A549 (cell line): ENCODE measurements at regions not wholly inside any gene's neighbourhood (a gene's known extent, or its start where the extent isn't known, plus 50 kb on each side); places are given as distances from the start of the nearest gene placed in this dataset.

Experiments used
- CTCF ChIP-seq: fragments of >200 bp; sonication (Bioruptor Twin); formaldehyde crosslinking; IDR thresholded peaks from 3 replicates; pipeline ENCODE4 v1.5.1; 2016
- ESRRA ChIP-seq: fragments of 150-350 bp; IDR thresholded peaks from 2 replicates; pipeline ENCODE4 v1.6.1; 2014; ENCODE audit warnings: mild to moderate bottlenecking, low read length, borderline replicate concordance
- FOXS1 ChIP-seq: fragments of 250-450 bp; sonication (Bioruptor Pico); IDR thresholded peaks from 2 replicates; pipeline ENCODE4 v1.5.0; 2020; ENCODE audit warnings: mild to moderate bottlenecking, moderate library complexity
- HDAC2 ChIP-seq: fragments of 200-600 bp; sonication (generic); IDR thresholded peaks from 2 replicates; pipeline ENCODE4 v1.6.1; 2016
- HEYL ChIP-seq: fragments of 250-450 bp; sonication (Bioruptor Pico); IDR thresholded peaks from 2 replicates; pipeline ENCODE4 v1.8.0; 2021; ENCODE audit warnings: mild to moderate bottlenecking, moderate library complexity
- KDM1A ChIP-seq: fragments of 200-600 bp; sonication (generic); IDR thresholded peaks from 2 replicates; pipeline ENCODE4 v1.6.1; 2016; ENCODE audit warnings: low read depth, mild to moderate bottlenecking
- MAFK ChIP-seq: fragments of 450-650 bp; IDR thresholded peaks from 2 replicates; pipeline ENCODE4 v1.6.1; 2014; ENCODE audit not compliant: partially characterized antibody
- MAZ ChIP-seq: fragments of 150-350 bp; IDR thresholded peaks from 2 replicates; pipeline ENCODE4 v1.6.1; 2014; ENCODE audit warnings: antibody characterized with exemption, low read depth, low read length, borderline replicate concordance
- MYC ChIP-seq: IDR thresholded peaks from 2 replicates; pipeline ENCODE4 v1.6.1; 2012; ENCODE audit warnings: mild to moderate bottlenecking, inconsistent platforms, low read length, improper control_type of control experiment, borderline replicate concordance
- NR3C1 ChIP-seq: fragments of >200 bp; sonication (Bioruptor Twin); formaldehyde crosslinking; IDR thresholded peaks from 3 replicates; pipeline ENCODE4 v1.6.1; 2017
- POLR2A ChIP-seq: IDR thresholded peaks from 2 replicates; pipeline ENCODE4 v1.6.1; 2012; ENCODE audit warnings: mild to moderate bottlenecking, low read length
- RAD21 ChIP-seq, 2 experiments: fragments of >200 bp in 1 of 2; sonication (Bioruptor Twin) in 1 of 2; formaldehyde crosslinking in 1 of 2; IDR thresholded peaks in 1 of 2; conservative IDR thresholded peaks in 1 of 2; 2 replicates in 1 of 2; 3 replicates in 1 of 2; pipeline ENCODE4 v1.6.1; 2012 to 2018; ENCODE audit warnings: inconsistent platforms in 1 of 2
- REST ChIP-seq: fragments of 200-600 bp; sonication (generic); IDR thresholded peaks from 2 replicates; pipeline ENCODE4 v1.6.1; 2016; ENCODE audit warnings: antibody characterized with exemption, mild to moderate bottlenecking, moderate library complexity

DNA sequence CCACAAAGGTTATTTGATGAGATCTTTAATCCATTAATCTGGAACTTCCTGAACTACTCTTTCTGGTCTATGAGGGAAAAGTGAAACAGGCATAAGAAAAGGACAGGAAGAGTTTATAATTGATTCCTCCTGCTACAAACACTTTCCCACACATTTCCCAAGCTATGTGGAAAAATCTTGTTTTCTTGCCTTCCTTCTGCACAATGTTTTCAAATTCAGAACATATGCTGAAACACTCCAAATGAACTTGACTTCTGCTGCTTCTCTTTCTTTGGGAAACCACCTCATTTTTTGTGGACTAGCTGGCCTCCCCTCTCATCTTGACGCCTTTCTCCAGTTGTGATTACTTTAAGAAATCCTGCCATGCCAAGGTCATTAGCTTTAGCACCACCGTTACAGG is 100.7 kb upstream of the PTPRG start:
- TF ChIP-seq RAD21 (conservative IDR thresholded peaks at IDR 0.05 in 1 of 2, IDR thresholded peaks at IDR 0.05 in 1 of 2) (no peak), MAZ (no peak), CTCF (no peak), POLR2A (no peak), MAFK (no peak), HDAC2 (no peak), KDM1A (no peak), MYC (no peak), NR3C1 (no peak), REST (no peak), ESRRA (no peak), FOXS1 (CRISPR knock-in tag) (no peak), HEYL (CRISPR knock-in tag) (no peak)
